HG02938 (cell line): ENCODE measurements at regions not wholly inside any gene's neighbourhood (a gene's known extent, or its start where the extent isn't known, plus 50 kb on each side); places are given as distances from the start of the nearest gene placed in this dataset.

ENCODE experiments used
- ATAC-seq: cut with Tn5 transposase; IDR thresholded peaks from one replicate; pipeline ENCODE4 v1.9.1; 2021; ENCODE audit warnings: mild to moderate bottlenecking, moderate library complexity; ENCODE audit not compliant: unreplicated experiment

DNA sequence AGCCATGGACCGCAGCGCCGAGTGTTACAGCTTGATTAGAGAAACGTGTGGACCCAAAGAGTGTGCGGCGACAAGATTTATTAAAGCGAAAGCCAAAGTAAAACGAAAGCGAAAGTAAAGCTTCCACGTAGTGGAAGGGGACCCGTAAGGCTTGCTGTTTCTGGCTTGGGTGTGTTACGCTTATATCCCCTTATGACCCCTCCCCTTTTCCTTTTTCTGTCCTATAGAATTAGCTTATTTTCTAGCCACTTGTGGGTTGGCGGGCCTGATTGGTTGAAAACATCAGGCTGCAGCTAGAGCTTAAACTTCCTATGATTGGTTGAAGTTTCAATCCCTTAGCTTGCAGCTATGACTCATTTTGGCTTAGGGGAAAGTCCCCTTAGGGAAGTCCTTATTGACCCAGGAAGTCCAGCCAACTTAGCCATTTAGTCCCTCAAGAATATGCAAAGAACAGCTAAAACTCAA lies 969.7 kb downstream of the DCDC2C start:
- ATAC-seq: no peak

DNA sequence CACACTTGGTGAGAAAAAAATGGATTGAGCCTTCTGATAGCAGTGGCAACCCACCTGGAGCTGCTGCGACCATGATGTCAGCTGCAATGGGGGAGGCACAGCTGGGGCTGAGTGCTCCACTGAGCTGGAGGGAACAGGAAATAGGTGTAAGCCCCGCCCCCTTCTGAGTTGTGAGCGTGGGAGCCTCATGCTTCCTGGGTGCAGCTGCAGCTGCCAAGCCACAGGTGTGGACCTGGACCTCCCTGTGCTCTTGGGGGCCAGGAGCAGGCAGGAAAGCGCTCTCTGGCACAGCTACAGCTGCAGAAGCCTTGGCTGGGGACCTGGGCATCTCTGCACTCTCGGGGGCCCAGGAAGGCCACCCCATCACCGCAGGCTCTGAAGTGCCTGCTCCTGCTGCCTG lies 970.6 kb downstream of the DCDC2C start:
- no peak for ATAC-seq

DNA sequence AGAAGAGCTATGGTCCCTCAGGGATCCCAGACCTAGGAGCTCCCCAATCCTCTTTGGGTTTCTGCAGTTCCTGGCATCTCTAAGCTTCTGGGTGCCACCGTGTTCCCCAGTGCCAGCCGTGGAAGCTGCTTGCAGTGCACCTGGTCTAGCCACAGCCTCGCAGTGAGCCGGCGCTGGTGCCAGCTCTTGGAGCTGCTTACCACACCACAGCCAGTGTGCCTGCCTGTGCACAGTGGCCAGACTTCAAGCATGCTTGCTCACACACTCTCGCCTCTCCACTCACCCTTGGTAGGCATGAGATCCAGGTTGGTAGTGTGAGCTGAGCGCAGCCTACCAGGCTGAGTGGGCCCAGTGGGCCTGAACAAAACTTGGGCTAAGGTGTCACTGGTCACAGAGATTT lies 971.9 kb downstream of the DCDC2C start:
- ATAC-seq: no peak

DNA sequence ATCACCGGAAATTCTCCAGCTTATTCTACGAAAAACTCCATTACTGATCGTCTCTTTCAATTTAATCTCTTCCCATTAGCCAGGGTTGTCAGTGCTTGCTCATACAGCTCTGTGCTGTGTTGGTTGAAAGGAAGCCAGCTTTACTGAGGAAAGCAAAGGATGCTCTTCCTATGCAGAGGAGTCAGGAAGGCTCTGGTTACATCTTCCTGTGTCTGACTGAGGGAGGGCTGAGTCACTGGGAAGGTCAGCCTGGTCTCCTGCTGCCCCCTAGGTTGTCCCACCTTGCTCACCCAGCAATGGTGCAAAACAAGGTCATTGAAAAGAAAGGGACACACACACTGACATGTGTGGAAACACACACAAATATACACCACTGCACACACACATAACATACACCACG lies 975.6 kb downstream of the DCDC2C start:
- no peak for ATAC-seq

DNA sequence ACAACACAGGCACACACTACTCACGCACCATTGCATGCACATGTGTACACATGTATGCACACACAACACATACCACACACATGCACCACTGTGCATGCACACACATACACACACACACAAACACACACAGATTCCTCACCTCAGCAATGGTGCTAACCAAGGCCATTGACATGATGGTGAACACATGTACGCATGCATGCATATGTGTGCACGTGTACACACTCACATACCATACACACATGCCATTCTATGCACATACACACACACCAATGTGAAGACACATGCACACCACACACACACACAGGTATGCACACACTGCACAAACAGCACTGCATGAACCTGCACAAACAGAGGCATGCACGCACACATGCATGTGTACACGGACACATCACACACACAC lies 976.0 kb downstream of the DCDC2C start:
- ATAC-seq: no peak

DNA sequence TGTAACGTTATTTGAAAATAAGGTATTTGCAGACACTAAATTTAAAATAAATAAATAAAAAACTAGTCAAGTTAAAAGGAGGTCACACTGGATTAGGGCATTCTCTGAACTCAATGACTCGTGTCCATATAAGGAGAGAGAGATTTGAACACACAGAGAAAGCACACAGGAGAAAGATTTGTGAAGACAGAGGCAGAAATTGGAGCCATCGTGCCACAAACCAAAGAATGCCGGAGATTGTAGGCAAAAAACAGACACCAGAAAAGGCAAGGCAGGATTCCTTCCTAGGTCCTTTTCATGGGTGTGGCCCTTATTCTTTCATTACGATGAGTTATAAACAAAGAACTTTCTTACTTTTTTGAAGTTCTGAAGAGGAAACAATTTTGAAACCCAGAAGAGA lies 981.5 kb downstream of the DCDC2C start:
- ATAC-seq: no peak

DNA sequence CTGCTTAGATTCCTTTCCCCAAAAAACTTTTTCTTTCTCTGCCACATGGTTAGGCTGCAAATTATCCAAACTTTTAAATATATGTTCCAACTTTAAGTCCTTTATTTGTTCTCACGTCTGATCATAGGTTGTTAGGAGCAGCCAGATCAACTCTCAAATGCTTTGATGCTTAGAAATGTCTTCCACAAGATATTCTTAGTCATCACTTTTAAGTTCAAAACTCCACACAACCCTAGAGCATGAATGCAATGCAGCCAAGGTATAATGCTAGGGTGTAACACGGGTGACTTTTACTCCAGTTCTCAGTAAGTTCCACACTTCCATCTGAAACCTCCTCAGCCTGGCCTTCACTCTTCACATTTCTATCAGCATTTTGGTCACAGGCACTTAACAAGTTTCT lies 987.5 kb downstream of the DCDC2C start:
- no peak for ATAC-seq

DNA sequence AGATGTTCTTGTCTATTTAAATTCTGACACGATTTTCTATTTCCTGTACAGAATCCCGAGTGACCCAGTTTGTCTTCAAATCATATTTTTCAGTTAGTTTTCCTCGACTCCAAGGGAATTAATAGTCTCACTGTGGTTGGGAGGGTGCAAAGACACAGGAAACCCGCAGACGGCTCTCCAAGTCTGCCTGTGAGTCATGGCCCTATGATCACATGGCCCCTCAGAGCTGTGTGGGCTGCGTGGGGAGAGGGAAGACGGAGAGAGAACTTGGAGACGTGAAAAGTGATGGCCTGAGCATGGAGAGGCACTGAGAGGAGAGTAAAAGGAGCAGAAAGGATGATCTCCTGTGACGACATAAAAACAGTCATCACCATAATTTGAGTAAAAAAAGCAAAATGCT lies 989.9 kb downstream of the DCDC2C start:
- no peak for ATAC-seq

DNA sequence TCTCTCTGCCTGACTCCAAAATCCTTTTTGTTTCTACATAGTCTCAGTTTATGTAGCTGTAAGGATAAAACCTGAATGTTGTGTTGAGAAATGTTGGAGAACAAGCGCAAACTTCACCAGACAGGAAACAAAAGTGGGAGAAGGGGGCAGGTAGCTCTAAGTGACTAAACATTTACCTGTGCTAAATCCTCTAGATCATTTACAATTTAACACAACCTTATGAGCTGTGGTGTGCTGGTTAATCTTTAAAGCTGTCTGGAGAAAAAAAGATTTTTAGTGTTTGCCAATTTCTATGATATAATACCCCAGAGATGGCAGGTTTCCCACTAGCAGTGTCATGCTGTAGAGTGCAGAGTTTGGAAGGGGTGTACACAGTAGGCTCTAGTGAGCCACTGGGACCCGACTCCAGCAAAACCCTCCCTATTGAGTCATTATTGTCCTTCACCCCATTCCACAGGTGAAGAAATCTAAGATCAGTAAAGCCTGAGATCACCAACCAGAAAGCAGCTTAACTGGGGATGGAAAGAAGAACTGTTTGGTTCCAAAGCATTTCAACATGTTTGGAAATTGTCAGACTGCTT lies 992.0 kb downstream of the DCDC2C start:
- no peak for ATAC-seq

DNA sequence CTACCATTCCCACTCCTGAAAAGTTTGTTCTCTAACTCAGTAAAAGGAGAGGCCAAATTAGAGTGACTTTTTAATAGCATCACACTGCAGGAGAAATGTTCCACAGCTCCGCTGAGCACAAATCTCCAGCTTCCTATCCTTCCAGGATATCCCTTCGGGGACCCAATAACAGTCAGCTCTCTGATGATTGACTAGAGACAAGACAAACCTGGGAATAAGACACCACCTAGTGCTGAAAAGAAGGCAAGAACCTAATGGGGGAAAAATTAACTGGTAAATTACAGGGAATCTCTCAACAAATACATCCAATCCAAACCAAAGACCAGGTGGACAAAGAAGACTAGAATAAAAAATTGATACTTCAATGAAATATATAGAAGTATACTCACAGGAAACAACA lies 977.1 kb upstream of the SOX11 start:
- no peak for ATAC-seq

DNA sequence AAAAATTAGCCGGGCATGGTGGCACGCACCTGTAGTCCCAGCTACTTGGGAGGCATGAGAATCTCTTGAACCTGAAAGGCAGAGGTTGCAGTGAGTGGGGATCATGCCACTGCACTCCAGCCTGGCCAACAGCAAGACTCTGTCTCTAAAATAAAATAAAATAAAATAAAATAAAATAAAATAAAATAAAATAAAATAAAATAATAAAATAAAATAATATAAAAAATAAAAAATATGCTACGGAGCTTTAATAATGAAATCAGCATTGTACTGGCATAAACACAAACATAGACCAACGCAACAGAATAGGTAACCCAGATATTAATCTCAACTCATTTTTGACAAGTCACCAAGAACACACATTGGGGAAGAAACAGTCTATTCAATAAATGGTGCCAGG lies 973.4 kb upstream of the SOX11 start:
- no peak for ATAC-seq

DNA sequence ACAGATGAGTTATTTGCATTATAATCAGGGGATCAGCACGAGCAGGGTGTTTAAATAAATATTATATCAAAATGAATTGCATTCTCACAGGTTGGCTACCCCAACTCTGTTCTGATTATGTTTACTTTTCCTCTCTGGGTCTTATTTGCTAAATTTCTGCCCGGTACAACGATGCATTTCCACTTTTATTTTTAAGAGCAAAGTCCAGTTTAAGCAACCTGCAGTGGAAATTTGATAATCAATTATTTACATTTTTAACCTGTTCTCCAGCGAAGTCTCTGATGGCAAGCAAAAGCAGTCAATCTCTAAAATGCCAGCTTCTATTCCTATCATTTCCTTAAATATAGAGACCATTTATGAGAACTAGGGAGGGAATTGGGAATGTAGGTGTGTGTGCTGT lies 966.6 kb upstream of the SOX11 start:
- ATAC-seq: no peak

DNA sequence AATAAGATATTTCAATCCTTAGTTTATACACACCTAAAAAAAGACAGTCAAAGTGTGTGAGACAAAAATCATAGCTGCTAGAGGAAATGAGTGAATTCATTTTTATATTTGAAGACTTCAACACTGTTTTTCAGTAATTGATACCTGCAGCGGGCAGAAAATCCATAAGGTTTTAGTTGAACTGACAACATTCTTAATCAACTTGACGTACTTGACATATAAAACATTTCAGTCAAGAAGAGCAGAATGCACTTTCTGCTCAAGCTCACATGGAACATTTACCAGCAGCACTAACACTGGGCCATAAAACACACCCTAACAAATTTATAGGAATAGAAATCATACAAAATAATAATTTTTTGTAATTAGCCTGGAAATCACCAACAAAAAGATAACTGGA lies 959.6 kb upstream of the SOX11 start:
- no peak for ATAC-seq

DNA sequence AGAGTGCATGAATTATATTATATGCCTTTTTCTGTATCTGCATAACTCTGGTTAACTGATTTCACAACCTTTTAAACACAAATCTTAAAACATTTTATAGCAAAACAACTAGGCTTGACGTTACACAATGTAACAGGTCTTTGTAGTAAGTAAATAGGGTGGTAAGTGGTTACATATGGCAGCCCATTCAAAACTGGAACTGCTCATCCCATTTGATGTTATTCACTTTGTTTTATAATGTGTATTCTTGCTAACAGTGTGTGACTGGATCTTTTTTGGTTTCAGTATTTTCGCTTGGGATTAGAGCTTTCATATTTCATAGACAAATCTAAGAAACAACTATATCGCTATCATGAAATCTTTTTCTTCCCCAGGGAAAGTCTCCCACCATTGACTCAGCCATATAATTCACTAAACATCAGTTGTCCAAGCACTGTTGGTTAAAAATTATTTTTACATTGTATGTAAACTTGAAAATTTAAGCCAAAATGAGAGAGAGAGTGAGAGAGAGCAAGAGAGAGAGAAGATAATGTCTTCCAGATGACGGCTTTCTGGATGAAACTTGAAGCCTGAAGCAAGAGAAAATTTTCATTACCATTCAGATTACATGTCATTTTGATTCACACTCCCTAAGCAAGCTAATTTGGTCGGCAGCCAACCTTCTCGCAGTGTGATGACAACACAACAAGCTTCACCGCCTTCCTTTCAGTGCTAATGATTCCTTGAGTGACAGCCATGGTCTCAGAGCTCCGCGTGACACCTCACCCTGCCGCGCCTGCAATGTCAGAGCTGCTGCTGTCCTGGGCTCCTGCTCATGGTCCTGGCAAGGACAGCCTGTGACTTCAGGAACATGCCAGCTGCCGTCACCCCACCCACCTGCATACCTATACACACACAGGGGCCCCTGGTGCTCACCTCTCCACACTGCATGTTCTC lies 946.9 kb upstream of the SOX11 start:
- ATAC-seq: no peak

DNA sequence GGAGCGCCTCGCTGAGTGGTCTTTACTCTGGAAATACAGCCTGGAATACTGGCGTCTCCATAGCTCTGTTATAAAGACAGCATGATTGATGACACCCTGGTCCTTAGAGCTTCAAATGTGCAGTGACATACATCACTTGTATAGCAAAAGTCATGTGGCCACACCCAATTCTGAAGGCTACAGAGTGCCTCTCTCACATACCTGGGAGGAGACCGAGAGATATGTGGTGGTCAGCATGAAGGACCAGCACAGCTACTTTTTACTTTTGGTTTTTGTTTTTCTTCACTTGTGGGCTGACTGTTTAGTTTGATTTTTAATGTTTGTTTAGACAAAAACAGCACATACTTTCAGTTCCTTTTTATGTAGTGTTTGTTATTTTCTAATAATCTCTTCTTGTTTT lies 938.5 kb upstream of the SOX11 start:
- ATAC-seq: no peak

DNA sequence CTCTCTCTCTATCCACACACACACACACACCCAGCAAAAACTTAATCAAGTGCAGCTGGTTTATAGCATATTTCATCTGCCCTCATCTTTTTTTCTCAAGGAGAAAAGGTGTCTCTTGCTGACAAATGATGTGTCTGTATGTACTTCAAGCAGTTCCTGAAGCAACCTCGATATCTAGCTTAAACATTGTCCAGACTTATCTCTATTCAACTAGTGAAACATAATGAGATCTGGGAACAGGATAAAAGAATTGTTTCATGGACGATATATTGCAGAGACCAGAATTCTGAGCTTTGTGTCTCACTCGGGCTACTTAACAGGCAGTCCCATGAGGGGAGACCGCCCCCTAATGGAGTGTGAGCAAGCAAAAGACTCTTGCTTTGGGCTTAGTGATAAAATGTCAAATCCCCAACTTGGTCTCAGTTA lies 929.2 kb upstream of the SOX11 start:
- no peak for ATAC-seq

DNA sequence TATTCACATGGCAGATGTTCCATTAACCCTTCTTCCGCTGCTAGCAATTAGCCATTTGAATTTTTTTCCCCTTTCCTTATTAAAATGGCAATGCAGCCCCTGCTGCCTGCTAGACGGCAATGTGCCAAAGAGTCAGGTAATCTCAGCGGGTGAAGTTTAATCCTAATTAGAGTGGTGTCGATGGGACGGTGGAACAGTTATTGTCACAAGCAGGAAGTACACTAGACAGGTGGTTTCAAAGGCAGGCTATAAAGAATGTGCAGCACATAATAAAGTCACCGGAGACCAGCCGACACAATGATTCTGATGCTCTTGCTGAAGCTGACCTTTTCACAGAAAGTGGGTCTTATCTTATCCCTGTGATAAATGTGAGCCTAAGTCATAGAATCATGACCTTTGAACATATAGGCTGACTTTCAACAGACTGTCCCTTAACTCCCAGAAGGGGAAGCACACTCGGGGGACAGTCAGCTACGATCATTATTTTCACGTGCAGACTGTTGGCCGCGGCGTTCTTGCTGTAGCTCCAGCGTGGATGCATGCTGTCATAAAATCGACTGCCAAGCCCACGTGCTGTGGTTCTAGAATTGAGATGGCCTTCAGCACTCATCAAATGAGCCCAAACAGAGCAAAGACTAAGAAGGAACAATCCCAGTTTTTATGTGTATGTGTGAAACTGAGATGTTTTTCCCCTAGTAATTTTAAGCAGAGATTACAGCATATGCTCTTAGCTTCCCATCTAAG lies 926.2 kb upstream of the SOX11 start:
- no peak for ATAC-seq

DNA sequence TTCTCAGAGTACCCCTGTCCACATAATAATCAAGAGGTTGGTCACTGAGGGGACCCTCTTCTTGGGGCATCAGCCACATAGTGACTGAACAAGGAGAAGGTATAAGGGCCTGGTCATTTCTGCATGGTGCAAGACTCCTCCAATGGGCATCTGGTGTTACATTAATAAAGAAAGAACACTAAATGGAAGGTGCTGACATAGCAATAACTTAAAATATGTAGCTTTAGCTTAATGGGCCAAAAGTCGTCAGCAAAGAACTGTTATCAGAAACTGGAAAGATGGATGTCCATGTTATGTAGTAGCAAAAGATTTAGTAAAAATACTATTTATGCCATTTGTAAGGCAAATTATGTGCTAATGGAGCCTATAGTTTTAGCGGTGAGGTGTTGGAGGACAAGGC lies 916.5 kb upstream of the SOX11 start:
- ATAC-seq: no peak

DNA sequence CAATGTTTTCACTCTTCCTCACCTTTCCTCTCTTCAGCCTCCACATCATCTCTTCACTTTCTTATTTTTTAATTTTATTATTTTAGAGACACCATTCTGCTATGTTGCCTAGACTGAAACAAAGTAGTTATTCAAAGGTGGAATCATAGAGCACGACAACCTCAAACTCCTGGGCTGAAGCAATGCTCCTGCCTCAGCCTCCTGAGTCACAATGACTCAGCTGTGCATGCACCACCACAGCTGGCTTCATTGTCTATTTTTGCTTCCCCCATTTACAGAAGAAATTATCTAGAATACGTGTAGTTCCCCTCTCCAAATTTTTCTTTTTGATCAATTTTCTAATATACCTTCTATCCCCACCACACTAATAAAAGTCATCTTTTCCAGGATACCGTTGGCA lies 911.5 kb upstream of the SOX11 start:
- ATAC-seq: no peak

DNA sequence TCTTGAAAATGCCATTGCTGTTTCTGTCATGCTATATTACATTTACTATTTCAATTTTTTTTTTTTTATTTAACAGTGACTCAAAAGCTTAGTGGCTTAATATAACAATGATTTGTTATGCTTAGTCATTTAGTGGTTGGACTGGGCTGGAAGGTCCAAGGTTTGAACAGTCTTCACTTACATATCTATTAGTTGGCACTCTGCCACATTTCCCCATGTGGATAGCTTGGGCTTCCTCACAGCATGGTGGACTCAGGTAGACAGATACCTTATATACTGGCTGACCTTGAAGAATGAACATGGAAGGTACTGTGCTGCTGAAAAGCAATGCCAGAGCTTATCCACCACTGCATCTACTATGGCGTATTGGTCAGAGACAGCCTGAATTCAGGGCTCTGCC lies 909.5 kb upstream of the SOX11 start:
- ATAC-seq: no peak

DNA sequence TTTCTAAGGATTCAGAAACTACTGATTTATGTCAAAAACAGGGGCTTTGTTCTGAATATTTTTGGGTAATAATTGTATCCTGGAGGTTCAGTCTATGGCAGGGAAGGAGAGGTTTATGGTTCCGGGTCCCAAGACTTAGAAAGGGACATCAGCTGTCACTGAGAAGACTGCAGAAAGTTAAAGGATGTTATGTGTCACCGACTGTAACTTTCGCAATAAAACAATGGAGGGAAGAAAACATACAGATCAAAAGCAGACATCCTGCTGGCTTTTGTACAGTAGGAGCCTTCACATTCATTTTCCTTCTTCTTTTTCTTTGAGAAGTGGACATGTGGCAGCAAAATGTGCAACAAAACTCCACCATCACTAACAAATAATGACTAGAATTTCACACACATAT lies 900.7 kb upstream of the SOX11 start:
- ATAC-seq: no peak

DNA sequence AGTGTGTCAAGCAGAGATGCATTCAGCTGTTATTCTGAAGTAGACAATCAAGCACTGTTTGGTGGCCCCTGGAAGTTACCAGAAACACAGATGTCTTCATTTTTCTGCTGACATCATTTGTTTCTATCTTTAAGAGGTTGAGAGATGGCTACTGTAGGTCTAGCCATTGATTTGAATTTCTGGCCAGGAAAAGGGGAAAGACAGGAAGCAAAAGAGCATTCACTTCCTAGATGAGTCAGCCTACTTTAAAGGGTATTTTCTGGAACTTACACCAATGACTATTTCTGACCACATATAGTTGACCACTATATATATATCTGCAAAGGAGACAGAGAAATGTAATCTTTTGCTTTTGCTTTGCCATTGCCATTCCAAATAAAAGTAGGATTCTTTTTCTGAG lies 900.1 kb upstream of the SOX11 start:
- ATAC-seq: no peak
